Thyroid gland (tissue), 4 donors: ENCODE measurements at regions not wholly inside any gene's neighbourhood (a gene's known extent, or its start where the extent isn't known, plus 50 kb on each side); places are given as distances from the start of the nearest gene placed in this dataset.

ENCODE experiments used
- POLR2A ChIP-seq, 2 donors: fragments of 450-650 bp; IDR thresholded peaks; one replicate each; pipeline ENCODE4 v1.6.1; 2017; ENCODE audit warnings: antibody characterized with exemption in 2 of 2, mild to moderate bottlenecking in 2 of 2, moderate library complexity in 1 of 2
- TF ChIP-seq, protein P1 (sequence below), 6 experiments: fragments of 200-600 bp in 3 of 6; fragments of 450-650 bp in 3 of 6; sonication (generic) in 3 of 6; IDR thresholded peaks; one replicate each; pipeline ENCODE4 v1.5.1; 2016 to 2019; ENCODE audit warnings: antibody characterized with exemption in 6 of 6, mild to moderate bottlenecking in 2 of 6, inconsistent platforms in 1 of 6, moderate library complexity in 1 of 6

DNA sequence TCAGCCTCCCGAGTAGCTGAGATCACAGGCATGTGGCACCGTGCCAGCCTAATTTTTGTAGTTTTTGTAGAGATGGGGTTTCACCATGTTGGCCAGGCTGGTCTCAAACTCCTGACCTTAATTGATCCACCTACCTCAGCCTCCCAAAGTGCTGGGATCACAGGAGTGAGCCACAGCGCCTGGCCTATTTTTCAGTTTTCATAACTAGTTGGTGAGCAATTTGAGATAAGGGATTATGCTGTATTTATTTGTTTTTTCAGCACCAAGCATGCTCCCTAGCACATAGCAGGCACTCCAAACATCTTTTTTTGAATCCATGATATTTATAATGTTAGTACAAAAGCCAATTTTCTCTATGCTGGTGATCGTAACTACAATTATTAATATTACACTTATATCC is 541.2 kb downstream of the SNAPC1 start:
- TF ChIP-seq POLR2A (IDR thresholded peaks at IDR 0.05): no peak
- TF ChIP-seq, protein P1, sequence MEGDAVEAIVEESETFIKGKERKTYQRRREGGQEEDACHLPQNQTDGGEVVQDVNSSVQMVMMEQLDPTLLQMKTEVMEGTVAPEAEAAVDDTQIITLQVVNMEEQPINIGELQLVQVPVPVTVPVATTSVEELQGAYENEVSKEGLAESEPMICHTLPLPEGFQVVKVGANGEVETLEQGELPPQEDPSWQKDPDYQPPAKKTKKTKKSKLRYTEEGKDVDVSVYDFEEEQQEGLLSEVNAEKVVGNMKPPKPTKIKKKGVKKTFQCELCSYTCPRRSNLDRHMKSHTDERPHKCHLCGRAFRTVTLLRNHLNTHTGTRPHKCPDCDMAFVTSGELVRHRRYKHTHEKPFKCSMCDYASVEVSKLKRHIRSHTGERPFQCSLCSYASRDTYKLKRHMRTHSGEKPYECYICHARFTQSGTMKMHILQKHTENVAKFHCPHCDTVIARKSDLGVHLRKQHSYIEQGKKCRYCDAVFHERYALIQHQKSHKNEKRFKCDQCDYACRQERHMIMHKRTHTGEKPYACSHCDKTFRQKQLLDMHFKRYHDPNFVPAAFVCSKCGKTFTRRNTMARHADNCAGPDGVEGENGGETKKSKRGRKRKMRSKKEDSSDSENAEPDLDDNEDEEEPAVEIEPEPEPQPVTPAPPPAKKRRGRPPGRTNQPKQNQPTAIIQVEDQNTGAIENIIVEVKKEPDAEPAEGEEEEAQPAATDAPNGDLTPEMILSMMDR (IDR thresholded peaks at IDR 0.05): no peak
